ENCODE measurements at regions not wholly inside any gene's neighbourhood (a gene's known extent, or its start where the extent isn't known, plus 50 kb on each side); places are given as distances from the start of the nearest gene placed in this dataset.

DNA sequence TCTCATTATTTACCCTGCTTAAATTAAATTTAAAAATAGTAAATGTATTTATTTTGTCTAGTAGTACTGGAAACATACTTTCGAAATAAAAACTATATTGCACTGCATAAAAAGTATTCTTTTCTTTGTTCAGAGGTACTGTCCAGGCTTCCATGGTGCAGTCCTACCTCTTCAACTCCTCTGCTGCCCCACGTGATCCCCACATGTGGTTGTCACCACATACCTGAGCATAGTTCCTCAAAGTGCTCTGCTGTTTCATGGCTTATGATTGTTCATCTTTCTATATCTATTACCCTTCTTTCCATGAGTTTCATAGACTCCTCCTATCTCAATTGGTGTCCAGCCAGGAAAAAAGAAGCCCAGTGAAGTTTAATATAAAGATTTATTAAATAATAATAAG lies 317.5 kb upstream of the OR4E1 start:
- TF ChIP-seq EZH2 (IDR thresholded peaks at IDR 0.05; ENCODE audit: borderline replicate concordance, insufficient read depth, low read depth, low read length, poor library complexity, severe bottlenecking): no peak
- TF ChIP-seq, protein P1, sequence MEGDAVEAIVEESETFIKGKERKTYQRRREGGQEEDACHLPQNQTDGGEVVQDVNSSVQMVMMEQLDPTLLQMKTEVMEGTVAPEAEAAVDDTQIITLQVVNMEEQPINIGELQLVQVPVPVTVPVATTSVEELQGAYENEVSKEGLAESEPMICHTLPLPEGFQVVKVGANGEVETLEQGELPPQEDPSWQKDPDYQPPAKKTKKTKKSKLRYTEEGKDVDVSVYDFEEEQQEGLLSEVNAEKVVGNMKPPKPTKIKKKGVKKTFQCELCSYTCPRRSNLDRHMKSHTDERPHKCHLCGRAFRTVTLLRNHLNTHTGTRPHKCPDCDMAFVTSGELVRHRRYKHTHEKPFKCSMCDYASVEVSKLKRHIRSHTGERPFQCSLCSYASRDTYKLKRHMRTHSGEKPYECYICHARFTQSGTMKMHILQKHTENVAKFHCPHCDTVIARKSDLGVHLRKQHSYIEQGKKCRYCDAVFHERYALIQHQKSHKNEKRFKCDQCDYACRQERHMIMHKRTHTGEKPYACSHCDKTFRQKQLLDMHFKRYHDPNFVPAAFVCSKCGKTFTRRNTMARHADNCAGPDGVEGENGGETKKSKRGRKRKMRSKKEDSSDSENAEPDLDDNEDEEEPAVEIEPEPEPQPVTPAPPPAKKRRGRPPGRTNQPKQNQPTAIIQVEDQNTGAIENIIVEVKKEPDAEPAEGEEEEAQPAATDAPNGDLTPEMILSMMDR (IDR thresholded peaks at IDR 0.05): peak; percentile 4
